ENCODE measurements at regions not wholly inside any gene's neighbourhood (a gene's known extent, or its start where the extent isn't known, plus 50 kb on each side); places are given as distances from the start of the nearest gene placed in this dataset.

DNA sequence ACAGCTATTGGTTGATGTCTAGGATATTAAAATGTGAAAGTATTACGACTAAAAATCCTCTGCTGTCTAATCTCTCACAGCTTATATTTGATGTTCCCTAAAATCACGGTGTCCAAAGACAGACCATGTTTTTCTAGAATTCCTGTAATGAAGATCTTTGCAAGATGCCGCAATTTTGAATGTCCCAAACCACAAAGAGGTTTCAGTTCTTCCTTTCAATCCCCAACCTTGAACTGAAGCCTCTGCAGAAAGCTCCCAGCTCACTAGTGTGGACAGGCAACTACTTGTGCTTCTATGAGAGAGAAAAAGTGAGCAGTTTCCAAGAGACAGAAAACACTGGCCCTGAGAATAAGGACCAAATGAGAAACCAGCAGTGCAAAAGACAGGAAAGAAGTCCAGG lies 370.1 kb downstream of the FOXA2 start (continued):
- TF ChIP-seq BACH1 (IDR thresholded peaks at IDR 0.05; ENCODE audit: low read length) (no peak), SIX5 (IDR thresholded peaks at IDR 0.05; ENCODE audit: low read depth, low read length) (no peak), SP2 (IDR thresholded peaks at IDR 0.05; ENCODE audit: low read length) (no peak), BCL11A (IDR thresholded peaks at IDR 0.05; ENCODE audit: low read depth in 2 of 2, low read length in 2 of 2) (no peak)
- TF ChIP-seq, protein P1, sequence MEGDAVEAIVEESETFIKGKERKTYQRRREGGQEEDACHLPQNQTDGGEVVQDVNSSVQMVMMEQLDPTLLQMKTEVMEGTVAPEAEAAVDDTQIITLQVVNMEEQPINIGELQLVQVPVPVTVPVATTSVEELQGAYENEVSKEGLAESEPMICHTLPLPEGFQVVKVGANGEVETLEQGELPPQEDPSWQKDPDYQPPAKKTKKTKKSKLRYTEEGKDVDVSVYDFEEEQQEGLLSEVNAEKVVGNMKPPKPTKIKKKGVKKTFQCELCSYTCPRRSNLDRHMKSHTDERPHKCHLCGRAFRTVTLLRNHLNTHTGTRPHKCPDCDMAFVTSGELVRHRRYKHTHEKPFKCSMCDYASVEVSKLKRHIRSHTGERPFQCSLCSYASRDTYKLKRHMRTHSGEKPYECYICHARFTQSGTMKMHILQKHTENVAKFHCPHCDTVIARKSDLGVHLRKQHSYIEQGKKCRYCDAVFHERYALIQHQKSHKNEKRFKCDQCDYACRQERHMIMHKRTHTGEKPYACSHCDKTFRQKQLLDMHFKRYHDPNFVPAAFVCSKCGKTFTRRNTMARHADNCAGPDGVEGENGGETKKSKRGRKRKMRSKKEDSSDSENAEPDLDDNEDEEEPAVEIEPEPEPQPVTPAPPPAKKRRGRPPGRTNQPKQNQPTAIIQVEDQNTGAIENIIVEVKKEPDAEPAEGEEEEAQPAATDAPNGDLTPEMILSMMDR (IDR thresholded peaks at IDR 0.05; ENCODE audit: control extremely low read depth in 1 of 3, insufficient read depth in 1 of 3, low read depth in 1 of 3, low read length in 3 of 3) = no peak

Measured in H1 (cell line).